HG02798 (cell line): ENCODE measurements at regions not wholly inside any gene's neighbourhood (a gene's known extent, or its start where the extent isn't known, plus 50 kb on each side); places are given as distances from the start of the nearest gene placed in this dataset.

ENCODE experiments used
- ATAC-seq: cut with Tn5 transposase; IDR thresholded peaks from one replicate; pipeline ENCODE4 v1.9.1; 2021; ENCODE audit warnings: mild to moderate bottlenecking; ENCODE audit not compliant: unreplicated experiment, poor library complexity

DNA sequence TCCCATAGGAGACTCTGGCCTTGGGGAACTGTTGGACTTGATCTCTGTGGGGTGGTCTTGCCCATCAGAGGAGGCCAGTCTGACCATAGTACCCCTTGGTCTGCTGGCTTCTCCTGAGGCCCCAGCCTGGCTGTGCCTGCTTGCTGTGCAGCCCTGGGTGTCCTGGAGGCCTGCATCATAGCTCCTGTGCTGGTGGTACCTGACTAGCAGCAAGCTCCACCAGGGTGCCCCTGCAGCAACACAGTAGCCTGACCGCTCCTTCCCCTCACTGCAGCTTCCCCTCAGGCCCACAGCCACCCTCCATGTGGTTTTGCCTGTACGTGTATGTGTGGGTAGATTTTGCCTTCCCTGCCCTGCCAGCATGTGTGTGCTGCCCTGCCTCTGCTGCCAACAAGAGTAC lies 85.6 kb upstream of the TTC14 start:
- ATAC-seq: no peak

DNA sequence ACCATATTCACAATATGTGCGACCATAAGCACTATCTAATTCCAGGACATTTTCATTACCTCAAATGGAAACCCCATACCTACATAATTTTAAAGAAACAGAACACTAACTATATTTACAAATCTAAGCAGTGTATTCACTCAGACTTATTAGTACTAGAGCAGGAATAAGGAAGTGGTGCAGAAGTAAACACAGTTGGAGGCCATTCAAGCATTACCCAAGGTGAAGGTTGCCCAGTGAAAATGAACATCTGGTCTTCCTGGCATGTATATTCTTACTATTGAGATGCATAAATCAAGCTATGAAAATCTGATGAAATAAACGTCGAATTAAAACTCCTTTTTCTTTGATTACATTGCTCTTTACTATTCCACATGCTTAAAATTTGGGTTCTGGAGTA lies 78.9 kb upstream of the TTC14 start:
- no peak for ATAC-seq

DNA sequence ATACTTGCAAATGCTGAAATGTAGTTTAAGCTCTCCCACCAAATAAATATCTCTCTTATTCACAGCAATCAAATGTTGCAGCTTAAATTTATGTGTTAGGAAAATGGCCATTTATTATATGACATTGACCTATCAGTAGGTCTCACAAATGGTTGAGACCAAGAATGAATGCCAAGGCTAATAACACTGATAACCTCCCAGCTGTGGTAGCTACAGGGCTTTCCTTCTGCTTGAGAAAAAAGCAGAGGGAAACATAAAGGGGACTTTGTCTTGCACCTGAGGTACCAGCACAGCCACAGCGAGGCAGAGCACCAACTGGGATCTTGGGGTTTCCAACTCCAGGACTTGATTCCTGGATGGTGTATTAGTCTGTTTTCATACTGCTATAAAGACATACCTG lies 73.1 kb upstream of the TTC14 start:
- no peak for ATAC-seq

DNA sequence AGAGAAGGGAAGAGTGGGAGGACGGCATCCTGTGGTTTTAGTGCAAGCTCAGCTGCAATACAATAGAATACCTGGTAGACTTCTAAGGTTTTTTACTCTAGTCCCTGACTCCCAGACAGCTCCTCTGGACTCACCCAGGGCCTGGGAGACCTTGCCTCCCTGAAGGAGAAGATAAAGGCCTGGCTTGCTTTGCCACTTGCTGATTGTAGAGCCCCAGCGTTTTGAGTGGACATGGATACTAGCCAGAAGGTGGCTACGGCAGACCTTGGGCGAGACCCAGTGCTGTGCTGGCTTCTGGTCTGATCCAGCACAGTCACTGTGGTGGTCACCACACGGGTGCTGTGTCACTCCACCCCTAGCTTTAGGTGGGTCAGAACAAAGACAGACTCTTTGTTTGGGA lies 72.2 kb upstream of the TTC14 start:
- ATAC-seq: no peak

DNA sequence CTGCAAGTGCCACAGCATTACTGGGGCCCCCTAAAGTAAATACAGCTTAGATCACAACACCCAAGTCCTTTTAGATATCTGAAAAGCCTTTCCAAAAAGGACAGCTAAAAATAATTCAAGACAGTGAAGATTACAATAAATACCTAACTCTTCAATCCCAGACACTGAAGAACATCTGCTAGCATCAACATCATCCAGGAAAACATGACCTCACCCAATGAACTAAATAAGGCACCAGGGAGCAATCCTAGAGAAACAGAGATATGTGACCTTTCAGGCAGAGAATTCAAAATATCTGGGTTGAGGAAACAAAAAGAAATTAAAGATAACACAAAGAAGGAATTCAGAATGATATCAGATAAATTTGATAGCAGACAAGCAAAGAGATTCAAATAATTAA lies 71.7 kb upstream of the TTC14 start:
- ATAC-seq: no peak

DNA sequence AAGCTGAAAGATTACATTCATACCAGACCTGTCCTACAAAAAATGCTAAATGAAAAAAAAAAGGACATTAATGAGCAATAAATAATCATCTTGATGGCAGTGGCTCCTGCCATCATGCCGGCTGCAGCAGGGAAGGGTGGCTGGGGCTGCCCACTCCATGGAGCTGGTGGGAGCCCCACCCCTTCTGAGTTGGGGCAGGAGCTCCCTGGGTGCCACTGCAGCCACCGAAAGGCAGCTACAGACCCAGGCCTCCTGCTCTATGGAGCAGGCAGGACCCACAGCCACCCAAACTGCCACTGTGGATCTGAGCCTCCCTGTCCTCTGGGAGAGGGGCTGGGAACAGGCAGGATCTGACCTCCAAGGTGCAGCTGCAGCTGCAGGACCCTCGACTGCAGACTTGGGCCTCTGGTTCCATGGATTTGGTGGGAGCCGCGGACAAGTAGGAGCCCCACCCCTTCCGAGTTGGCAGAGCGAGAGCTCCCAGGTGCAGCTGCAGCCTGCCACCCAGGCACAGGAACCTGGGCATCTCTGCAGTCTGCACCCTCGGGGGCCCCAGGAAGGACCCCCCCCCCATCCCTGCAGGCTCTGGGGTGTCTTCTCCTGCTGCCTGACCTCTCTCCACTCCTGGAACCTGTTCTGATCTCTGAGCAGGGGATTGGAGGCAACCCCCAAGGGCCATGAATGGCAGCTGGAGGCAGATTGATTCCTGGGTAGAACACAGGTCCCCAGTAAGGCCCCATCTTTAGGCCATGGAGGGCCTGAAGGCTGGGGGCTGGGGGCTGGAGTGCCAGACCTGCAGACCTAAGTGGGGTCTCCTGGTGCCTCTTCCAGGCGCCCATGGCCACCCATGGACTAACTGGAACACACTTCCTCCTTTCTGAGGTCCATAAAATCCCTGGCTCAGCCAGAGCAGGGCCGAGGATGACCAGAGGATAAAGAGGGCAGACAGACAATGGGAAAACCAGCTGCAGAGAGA lies 70.4 kb upstream of the TTC14 start:
- ATAC-seq: no peak

DNA sequence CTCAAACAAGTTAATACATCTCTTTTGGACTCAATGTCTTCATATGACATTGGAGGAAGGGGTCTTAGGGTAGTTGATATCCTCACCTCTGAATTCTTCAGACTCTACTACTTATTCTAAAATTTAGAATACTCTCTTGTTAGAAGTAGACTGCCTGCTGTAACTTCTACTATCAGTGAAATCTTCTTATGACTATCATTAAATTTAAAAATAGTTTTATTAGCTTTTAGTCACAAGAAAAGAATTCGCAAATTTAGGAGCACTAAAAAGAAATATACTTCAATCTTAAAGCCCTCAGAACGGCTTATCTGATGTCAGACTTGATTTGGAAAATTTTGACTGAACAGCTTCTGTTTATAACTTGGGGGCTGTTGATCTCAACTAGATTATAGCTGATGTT lies 67.1 kb upstream of the TTC14 start:
- no peak for ATAC-seq

DNA sequence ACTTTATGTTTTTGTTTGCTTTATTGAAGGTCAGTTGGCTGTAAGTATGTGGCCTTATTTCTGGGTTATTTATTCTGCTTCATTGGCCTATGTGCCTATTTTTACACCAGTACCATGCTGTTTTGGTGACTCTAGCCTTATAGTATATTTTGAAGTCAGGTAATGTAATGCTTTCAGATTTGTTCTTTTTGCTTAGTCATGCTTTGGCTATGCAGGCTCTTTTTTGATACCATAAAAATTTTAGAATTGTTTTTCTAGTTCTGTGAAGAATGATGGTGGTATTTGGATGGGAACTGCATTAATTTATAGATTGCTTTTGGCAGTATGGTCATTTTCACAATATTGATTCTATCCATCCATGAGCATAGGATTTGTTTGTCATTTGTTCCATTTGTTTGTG lies 63.5 kb upstream of the TTC14 start:
- no peak for ATAC-seq

DNA sequence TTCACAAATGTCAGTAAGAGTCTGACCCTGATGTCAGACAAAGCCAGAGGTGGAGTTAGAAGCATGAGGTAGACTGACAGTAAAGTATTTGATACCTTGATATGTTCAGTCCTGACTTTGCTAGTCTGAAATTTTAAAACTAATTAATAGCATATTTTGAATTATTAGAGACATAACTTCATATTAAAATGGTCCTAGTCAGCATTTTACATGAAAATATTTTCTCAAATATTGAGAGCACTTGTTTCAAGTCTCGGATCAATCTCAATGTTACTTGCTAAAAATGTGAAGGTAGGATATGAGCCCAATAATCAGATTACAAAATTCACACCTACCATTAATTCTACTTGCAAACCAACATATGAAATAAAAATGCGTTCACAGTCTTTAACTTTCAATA lies 58.1 kb upstream of the TTC14 start:
- ATAC-seq: no peak

DNA sequence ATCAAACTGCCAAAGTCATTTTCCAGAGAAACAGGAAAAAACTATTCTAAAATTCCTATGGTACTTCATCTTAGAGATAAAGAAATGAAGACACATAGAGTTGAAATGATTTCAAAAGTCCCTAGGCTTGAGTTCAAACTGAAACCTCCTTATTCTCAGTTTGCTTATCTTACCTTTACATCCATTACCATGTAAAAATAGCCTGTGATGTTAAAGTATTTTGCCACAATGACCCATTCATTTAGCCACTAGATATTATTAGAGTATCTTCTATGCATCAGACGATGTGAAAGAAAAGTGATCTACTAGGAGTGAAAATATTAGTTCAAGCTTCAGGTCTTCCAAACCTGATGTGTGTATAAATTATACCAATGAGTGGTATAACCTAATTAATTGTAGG lies 55.1 kb upstream of the TTC14 start:
- no peak for ATAC-seq

DNA sequence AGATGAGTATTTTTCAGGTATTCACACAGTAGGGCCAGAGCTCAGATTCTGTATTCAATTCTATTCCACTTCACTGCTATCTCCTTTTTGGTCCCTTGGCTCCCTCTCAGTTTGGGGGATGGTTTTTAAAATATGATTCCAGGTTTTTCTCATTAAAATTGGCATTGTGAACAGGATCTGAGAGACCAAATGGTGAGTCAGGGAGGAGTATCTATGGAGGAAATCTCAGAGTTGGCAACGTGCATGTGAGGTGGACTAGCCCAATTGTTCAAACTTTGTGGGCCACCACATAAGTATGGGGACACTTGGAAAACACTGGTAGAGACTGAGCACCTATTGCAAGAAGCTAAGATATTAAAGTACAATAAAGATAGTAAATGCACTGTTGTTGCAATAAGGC lies 53.9 kb upstream of the TTC14 start:
- ATAC-seq: no peak
